Cerebellar cortex (tissue), 1 donor: ENCODE measurements at regions not wholly inside any gene's neighbourhood (a gene's known extent, or its start where the extent isn't known, plus 50 kb on each side); places are given as distances from the start of the nearest gene placed in this dataset.

Experiments
- DNase-seq: peaks from one replicate; pipeline ENCODE4 v3.0.0-alpha.2; 2015; ENCODE audit warnings: low spot score

DNA sequence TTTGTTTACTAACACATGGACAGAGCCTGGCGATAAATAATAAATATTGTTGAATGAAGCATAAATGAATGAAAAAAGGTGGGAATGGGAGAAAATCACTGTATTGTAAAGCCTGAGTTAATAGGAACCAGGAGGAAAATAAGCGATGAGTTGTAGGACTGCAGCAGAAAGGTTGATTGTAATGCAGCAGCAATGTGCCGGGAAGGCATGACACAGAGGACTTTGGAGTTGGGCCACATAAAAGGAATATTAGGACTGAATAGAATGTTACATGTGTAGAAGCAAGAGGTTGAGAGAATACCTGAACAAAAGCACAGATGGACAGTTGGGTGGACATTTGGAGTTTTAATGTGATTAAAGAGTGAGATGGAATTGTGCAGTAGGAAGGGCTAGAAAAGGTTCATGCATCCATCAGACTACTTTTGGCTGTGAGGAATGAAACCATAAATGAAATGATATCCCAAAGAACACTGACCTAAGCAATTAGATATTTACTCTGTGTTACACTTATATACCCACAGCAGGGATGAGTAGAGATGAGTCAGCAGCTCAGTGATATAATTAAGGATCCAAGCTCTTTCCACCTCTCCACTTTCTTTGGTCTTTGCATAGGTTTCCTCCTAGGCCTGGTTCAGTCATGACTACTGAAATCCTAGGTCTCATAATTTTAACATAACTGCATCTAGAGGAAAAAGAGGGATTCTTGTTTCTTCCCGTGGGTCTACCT is 55.4 kb downstream of the CCER1 start:
- no peak for DNase-seq

DNA sequence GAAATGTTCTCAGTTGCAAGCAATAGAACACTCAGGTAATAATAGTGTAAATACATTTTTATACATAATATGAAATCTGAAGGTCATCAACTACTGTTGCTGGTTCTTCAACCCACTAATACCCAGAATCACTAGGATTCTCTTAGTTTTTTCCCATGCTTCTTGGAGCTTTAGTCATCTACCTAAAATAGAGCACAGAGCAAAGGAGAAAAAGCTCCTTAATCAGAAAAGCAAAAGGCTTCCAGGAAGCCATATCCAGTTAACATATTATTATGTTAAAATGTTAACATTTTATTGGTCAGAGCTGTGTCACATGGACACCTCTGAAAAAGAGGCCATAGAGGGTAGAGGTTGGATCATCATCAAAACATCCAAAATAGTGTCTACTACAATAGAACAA is 57.0 kb downstream of the CCER1 start:
- DNase-seq: no peak

DNA sequence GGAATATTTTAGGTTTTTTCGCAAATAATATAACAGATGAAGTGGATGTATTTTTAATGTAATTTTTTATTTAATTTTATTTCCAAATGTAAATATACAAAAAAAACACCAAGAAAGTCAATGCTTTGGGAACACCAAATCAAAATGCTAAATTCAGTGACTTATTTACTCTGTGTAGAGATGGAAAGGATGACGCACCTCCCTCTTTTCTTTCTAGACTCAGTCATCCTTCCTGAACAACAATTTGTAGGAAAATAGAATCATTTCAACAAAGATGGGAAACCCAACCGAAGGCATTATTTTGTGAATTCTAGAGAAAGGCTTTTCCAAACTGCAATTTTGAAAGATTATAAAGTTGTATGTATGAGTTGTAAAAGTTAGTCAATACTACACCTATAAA is 57.7 kb downstream of the CCER1 start:
- DNase-seq: no peak

DNA sequence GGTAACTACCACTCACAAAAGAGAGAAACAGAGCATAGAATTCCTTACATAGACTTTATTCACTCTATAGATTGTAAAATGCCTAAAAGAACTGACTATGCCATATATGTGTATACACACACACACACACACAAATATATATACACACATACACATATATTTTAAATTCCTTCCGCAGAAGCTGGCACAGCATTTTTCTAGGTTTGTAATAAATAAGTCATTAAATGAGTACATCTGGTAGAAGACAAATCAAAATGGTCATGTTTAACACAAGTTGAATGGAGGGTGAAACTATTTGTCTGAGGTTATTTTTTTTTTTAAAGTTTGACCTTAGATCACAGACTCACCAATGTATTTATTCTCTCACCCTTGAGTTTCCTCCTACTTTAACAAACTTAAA is 58.2 kb downstream of the CCER1 start:
- no peak for DNase-seq

DNA sequence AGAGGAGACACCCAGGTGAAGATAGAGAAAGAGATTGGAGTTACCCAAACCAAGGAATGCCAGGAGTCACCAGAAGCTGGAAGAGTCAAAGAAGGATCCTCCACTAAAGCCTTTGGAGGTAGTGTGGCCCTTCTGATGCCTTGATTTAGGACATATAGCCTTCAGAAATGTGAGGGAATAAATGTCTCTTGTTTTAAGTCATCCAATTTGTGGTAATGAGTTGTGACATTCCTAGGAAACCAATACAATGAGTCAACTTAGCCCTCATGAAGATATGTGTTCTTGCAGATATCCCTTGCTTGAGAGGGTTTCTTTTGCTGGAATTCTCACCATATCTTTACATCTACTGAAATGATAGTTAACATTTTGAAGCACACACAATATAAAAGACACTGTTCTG is 58.8 kb downstream of the CCER1 start:
- DNase-seq: no peak

DNA sequence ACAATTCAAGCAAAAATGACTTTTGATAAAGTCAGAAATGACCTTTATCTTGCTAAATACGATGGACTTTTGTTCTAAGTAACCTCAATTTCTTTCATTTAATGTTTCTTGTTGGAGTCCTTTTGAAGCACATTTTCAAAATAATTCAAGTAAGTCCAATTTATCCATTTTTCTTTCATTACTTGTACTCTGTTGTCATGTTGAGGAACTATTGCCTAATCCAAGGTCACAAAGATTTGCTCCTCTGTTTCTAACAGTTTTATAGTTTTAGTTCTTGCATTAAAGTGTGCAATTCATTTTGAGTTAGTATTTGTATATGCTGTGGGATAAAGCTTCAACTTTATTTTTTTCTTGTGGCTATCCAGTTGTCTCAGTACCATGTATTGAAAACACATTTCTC is 66.7 kb downstream of the CCER1 start:
- no peak for DNase-seq

DNA sequence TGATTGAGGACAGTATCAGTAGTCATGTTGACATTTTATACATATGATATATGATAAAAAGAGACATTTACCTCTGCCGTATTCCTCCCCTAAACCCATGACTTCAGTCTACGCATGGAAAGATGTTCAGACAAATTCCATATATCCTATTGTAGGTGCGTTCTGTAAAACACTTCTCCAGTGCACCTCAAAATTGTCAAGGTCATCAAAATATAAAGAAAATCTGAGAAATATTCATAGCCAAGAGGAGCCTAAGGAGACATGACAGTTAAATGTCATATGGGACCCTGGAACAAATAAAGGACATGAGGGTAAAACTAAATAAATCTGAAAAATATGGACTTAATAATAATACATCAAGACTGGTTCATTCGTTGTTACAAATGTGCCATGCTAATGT is 71.5 kb downstream of the CCER1 start:
- DNase-seq: no peak

DNA sequence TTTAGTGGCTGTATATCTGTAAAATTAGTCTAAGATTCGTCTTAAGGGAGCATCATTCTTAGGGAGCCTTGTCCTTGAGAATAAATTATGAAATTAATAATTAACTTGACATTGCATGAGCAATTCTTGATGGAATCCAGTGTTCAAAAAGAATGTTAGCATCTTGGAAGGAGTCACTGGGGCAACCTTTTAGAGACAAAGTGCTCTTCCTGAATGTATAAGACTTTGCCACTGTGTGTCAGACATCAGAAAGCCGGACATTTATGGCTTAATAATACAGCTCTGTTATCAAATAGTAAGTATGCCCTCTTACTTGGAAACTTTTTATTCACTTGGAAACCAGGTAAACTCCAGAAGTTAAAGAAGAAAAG is 83.3 kb downstream of the CCER1 start:
- no peak for DNase-seq

DNA sequence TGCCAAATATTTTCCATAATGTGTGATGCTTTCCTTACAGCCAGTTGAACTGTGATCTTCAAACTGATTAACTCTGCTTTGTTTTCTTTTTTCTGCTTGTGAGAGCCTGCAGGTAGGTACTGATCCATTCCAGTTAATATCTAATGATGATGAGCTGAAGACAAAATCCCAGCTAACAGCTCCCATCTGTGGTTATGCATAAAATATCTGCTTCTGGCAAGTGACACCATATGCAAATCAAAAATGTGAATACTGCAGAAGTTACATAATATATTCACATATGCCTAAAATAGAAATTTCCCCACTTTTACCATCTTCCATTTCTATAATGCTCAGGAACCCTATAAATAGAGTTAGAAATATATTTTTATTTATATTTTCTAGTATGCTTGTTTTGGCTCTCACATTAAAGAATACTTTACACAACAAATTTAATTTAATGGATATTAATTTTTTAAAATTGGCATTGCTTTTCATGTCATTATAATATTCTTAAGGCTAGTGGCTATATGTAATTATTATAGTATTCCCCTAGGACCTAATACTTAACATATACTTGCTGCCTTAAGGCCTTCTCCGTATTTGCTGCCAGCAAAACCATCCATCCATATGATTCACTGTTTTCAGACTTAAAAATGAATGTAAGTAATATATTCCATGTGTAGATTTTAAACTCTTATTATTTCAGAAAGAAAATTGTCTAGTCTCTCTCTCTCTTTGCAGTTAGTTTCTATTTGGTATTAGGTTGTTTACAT is 83.8 kb downstream of the CCER1 start:
- no peak for DNase-seq

DNA sequence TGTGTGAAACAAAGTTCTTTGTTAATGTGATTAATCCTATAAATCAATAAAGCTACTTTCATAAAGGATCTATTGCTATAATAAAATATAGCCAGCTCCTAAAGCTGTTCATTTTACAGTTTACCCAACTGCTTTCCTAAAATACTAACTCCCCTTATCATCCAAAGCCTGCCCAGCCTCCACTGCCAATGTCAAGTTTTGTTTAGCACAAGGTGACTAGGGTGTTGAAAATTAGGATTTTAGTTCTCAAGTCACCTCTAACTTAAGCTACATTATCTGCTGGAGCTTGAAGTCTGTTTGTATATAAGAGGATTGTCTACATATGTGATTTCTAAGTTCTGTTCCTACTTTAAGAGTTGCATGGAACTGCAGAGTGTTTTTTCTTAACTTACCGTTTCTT is 86.3 kb downstream of the CCER1 start:
- no peak for DNase-seq

DNA sequence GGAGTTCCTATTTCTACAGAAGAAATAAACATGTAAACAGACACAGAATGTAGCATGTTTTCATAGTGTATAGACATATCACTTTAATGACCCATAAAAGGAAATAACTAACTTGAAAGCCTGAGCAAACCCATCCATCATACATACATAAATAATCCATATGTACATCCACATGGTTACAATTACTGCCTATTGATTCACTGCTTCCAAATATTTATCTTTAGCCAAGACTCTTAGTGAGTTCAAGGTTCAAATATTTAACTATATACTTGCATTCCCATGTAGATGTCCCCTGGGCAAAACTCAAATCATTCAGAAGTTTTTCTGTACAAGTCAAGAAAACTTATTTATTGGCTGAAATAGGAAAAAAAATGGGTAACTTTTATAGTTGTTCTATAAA is 95.4 kb downstream of the CCER1 start:
- DNase-seq: no peak

DNA sequence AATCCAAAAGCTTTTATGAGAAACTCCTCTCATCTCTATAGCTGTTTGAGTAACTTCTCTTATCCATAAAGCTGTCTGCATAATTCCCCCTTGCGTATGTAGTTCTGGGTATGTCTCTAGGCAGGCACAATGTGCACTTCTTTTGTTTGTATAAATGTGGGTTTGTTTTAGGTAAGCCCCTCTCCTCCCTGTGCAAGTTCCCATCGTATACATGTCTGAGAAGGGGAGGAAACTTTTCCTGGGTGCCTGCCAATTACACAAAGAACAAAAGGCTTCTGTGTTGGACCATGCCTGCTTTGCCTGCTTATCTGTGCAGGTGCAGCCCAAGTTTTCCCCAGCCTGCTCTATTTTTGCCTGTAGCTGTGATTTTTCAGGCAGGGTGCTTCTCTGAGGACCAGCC is 96.7 kb downstream of the CCER1 start:
- no peak for DNase-seq

DNA sequence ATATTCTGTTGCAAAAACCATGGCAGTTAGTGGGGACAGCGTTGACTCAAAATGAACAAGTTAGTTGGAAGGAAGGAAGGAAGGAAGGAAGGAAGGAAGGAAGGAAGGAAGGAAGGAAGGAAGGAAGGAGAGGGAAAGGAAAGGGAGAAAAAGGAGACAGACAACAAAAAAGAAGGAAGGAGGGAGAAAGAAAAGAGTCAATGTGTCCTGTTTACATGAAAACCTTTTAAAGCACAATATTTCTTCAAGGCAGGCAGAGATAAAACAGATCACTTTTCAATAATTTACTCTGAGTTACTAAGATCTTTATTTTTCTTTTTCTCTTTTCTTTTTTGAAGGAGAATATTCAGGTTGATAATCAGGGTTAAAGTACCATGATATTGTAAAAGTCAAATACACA is 99.4 kb downstream of the CCER1 start:
- DNase-seq: no peak

DNA sequence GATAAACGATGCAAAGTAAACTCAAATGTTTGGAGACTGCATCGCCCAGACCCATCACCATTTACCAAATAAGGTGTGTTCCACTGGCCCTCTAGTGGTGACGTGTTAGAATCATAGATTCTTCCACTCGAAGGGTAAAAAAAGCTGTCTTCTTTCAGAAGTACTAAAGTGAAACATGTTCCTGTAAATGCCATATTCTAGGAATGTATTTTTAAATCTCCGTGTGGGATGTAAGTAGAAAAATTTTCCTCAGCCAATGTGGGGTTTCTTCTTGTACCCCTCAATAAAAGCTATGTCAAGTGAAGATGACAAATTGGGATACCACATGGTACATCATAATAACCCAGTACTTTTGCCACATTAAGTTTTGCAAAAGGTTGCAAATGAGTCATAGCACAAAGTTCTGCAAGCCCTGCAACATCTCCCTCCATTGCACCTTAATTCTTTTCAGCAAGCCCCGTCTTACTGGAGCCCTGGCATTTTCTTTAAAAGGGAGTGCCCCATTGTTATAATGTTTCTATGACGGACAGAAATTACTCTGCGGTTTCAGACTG is 100.8 kb downstream of the CCER1 start:
- DNase-seq: peak; percentile 70

DNA sequence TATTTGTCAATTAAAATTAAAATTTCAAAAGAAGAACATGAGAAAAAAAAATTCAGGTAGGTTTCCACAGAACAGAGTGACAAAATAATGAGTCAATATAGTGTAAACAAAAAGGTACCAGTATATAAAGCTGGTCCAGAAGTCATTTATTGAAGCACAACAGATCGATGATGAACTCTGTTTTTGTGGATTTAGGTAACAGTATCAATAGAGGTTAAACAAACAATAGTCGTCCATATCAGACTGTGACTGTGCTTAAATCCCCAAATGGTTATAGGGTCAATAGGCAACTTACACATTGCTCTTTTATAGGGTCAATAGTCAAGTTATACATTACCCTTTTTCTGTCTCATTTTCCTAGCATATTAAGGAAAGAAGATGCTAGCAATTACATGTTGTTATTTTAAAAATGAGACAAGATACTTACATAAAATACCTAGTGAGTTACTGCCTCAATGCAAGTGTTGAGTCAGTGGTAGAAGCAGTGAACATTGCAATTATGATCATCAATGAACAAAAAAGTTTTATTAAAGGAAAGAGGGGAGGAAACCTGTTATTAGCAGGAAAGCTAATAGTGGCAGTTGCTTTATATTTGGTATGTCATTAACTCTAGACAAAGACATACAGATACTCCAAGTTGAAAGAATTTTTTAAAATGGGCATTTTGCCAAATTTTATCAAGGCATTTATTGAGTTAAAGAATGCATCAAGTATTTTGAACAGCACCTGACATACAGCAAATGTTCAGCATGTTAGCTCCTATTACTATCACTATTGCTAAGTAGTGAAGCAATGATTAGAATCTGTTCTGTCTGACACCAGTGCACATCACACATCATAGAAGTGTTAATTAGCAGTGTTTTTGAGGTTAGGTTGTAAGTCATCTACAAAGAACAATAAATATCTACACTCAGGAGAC is 102.9 kb downstream of the CCER1 start:
- no peak for DNase-seq

DNA sequence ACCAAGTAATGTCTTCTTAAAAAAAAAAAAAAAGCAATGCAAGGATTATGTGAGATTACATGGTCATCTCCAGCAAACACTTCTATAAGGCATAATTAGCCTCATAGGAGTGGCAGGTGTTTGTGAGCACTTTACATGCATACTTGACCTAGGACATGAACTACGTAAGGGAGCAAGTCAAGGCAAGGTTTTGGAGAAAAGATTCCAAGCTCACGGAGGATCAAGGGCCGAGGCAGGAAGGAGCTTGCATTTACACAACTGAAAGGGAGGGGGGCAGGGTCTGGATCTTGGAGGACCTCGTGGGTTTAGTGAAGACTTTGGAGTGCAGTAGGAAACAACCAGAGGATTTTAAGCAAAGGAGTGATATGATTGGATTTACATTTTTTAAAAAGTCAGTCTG is 112.5 kb downstream of the CCER1 start:
- DNase-seq: no peak

DNA sequence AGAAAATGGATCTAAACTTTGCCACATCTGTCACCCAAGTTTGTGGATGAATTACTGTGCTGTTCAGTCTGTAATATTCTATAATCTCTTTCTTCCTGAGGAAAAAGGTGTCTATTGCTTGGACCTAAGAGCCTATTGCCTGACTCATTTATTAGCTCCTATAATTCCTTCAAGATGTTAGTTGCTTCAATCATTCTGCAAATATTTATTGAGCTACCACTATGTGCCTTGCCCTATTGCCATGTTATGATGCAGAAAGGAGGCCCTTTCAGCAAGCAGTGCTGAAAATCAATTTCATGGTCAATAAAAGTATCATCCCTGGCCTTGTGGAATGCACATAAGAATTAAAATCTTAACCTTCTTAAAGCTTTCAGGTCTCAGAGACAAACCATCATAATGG is 113.6 kb downstream of the CCER1 start:
- no peak for DNase-seq

DNA sequence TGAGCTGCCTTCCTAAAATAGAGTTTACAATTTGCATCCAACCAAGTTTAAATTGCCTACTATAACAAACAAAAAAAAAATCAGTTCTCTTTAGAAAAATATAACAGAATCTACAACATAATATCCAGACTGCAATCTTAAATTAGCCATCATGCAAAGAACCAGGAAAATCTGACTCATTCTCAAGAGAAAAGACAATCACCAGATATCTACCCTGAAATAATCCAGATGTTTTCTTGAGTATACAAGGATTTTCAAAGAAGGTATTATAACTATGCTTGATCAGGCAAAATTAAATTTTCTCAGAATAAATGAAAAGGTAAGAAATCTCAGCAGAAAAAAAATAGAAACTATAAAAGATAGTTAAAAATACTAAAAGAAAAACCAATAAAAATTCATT is 115.6 kb downstream of the CCER1 start:
- no peak for DNase-seq

DNA sequence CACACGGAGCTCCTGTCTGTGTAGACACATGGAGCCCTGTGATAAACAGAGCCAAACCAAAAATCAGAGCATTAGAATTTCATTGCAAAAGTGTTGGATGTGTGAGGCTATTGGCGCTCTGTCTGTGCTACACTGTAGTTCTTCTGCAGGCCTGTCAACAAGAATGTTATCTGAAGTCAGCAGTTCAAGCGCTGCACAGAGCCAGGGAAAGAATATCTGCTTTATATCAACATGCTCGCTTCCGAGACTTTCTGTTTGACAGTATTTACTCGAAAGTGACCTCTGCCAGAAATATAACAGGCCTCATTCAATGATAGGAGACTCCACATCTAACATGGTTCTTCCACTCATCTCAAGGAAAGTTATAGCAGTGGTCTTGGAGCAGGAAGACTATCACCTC is 118.3 kb downstream of the CCER1 start:
- DNase-seq: no peak

DNA sequence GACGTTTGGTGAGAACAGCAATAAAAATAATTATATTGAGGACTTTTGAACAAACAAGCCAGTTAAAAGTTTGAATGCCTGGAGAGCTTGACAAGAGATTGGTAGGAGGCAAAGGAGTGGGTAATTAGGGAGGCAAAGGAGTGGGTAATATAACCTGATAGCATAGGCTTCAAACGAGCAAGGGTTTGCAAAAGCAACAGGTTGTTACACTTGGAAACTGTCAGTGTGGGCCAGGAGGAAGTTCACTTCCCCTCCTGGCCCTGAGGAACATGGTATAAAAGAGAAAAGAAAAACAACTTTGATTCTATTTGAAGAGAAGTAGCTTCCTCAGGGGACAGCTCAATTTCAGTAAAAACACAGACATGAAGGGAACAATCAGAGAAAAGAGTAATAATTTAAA is 121.7 kb downstream of the CCER1 start:
- DNase-seq: no peak

DNA sequence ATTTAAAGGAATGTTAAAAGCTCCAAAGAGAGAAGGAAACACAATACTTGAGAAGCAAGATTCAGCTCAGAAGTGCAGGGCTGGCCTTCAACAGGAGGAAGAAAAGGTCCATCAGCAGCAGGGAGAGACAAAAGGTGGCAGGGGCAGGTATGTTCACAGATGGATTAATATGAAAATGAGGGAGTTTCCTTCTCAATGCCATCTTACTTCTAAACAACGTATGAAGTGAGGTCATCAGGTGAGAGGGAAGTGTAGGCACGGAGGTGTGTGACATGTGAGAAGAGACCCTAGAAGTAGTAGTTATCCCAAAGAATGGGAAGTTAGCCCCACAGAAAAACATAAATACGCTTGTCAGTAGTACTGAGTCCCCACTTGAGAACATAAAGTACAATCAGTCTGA is 122.5 kb downstream of the CCER1 start:
- no peak for DNase-seq

DNA sequence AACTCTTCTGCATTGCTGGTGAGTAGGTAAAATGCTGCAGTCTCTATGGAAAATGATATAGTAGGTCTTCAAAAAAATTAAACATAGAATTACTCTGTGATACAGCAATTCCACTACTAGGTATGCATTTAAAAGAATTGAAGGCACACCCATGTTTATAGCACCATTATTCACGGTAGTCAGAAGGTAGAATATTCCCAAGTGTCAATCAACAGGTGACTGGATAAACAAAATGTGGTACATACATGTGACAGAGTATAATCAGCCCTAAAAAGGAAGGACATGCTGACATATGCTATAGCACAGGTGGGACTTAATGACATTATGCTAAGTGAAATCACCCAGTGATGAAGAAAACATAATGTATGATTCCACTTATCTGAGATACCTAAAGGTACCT is 123.3 kb downstream of the CCER1 start:
- no peak for DNase-seq

DNA sequence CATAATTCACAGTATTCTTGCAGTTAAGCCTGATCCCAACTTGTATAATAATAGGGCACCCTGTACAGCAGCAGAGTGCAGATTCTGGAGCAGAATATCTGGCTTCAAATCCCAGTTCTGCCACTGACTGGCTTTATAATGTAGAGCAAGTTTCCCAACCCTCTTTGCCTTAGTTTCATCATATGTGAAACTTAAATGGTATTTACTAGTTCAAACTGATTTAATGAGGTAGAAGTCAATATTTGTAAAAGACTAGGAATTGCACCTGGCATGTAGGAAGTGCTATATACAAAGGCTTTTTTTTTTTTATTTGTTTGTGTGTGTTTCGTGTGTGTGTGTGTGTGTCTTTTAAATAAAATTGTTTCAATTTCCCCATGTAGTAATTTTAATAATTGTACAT is 125.9 kb downstream of the CCER1 start:
- no peak for DNase-seq
